ENCODE measurements at regions not wholly inside any gene's neighbourhood (a gene's known extent, or its start where the extent isn't known, plus 50 kb on each side); places are given as distances from the start of the nearest gene placed in this dataset.

GRCh38 chr3:30170681-30171438, 435.5 kb upstream of the TGFBR2 start:
- DNase-seq, result no peak

DNA sequence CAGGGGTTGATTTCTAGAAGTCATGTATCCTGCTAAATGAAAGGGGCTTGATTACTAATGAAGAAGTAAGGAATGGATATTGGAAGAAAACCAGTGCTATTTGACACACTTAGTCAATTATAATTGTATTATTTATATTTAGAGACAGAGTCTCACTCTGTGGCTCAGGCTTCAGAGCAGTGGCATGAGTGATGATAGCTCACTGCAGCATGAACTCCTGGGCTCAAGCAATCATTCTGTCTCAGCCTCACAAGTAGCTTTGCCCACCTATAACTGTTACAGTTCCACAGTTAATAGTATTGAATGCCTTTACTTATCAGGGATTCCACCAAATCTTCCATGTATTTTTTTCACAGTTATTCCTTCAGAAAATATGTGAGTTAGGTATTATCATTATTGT, 432.0 kb upstream of the TGFBR2 start:
- no peak for DNase-seq

DNA sequence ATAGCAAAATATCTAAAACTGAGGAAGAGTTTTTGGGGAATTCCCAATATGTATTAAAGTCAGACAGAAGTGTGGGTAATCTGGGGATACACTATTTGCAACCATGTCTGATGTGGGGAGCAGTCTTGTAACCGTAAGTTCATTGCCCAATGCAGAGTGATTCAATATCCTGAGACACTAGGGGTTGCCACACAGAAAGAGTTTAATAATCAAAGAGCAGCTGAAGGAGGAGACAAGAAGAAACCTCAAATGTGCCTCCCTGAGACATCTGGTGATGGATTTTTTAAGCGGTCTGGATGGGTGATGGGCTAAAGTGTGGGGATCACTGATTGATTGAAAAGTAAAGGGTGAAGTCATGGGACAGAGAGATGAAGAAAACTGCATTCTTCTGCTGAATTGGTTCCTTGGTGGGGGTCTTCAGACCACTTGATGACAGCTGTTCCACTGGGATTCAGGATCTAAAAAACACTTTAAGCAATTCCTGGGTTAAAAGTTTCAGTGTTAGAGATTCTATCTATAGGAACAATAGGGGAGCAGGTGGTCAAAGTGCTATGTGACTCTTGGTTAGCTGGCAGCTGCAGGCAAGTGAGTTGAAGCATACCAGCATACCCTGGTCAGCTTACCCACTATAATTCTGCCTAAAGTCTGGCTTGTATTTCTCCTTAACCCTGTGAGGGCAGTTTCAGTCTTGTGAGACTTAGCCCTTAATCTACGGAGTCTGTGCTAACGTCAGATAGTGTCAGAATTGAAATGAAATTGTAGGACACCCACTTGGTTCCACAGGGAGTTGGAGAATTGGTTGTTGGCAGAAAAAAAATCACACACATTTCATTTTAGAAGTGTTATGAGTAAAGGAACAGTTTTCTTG, 425.9 kb upstream of the TGFBR2 start:
- peak; percentile 69 for DNase-seq

GRCh38 chr3:30181178-30181465, 425.3 kb upstream of the TGFBR2 start:
- DNase-seq, result no peak

GRCh38 chr3:30181581-30181980, 424.8 kb upstream of the TGFBR2 start:
- DNase-seq, result peak; percentile 49

DNA sequence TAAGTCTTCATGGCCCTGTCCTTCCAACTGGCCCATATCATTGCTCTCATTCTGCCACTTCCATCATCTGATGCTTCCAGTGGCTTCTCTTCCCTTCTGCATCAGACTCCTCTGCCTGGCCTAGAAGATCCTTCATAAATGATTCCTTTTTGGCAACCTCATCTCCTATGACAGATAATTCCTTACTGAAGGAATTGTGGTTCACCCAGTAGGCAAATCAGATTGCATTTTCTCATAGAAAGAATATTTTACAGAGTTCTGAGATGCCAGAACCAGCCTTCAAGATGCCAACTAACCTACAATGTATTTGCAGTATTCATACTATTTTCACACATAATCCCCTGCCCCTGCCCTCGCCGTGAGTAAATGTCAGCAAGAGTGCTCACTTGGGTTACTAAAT, 423.0 kb upstream of the TGFBR2 start:
- DNase-seq, result no peak

DNA sequence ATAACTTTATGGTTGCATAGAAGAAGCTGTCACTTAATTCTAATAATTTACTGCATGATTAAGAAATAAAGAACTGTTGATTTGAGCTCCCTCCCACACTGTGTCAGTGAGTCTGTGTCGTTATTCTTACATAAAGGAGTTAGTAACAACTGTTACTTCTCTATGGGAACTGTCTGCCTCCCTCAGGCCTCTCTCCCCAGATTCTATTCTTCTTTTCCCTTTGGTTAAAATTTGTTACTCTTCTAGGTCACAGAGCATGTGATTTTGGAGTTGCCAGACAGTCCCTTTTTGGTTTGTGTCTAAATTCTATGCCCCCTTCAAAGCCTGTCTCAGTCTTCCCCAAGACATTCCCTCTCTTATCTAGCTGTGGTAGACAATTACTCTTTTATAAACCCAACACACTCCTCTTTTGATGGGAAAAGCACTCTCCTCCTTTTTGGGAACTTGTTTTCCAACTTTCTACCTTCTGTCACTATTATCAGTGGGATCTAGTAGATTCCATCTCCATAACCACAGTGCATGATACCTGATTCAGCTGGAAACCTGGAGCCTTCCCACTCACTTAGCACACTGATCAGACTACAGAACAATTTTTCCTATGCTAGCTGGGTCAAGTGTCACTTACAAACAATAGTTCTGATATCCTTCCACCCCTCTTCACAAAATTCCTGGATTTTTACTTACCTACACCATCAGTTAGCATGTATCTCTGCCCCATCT, 422.1 kb upstream of the TGFBR2 start:
- no peak for DNase-seq

DNA sequence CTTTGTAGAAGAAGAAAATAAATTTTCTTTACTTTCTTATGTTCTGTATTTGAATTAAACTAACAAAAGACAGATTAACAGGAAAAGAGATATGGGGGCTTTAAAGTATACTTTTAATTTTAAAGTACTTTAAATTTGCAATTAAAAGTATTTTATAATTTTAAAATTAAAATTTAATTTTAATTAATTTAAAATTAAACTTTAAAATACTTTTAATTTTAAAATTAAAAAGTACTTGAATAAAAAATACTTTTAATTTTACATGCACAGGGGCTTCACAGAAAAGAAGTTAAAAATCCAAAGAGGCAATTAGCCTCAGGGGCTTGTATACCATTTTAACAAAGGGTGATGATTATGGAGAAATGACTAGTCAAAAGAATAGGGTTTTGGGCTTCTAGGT, 420.5 kb upstream of the TGFBR2 start:
- DNase-seq, result no peak

GRCh38 chr3:30186741-30187219, 419.6 kb upstream of the TGFBR2 start:
- no peak for DNase-seq

DNA sequence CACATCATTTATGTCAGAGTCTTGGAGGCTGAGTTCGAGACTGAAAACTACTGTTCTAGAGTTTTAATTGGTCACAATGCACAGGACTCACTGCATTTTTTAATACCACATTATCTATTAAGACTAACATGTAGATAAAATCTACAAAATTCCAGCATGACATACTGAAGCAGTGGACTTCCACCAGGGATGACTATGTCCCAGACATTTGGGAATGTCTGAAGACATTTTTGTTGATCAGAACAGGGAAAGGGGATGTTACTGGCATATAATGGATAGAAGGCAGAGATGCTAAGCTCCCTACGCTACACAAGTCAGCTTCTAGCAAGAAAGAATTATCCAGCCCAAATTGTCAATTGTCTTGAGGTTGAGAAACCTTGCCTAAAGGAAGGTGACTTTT, 419.0 kb upstream of the TGFBR2 start:
- DNase-seq, result no peak

- DNase-seq, result peak; percentile 50
Measured at GRCh38 chr3:30188713-30189112, 417.7 kb upstream of the TGFBR2 start.

DNA sequence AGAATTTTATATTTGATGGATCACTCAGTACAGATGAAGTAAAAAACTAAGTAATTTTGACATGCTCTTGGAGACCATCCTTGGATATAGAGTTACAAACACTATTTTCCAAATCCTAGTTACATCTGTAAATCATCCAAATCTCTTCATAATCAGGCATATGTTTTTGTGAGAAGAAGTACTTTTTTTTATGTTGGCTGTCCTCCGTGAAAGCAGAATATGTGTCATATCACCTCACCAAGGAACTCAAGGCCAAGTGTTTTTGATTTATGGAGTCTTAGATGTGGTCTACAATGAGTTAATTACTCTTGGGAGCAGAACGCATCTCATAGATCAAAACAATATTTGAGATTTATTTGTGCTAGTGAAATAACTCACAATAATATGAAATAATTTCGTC, 416.5 kb upstream of the TGFBR2 start:
- DNase-seq, result peak; percentile 53

GRCh38 chr3:30193625-30194044, 412.8 kb upstream of the TGFBR2 start:
- DNase-seq, result no peak

GRCh38 chr3:30195352-30195751, 411.0 kb upstream of the TGFBR2 start:
- no peak for DNase-seq

DNA sequence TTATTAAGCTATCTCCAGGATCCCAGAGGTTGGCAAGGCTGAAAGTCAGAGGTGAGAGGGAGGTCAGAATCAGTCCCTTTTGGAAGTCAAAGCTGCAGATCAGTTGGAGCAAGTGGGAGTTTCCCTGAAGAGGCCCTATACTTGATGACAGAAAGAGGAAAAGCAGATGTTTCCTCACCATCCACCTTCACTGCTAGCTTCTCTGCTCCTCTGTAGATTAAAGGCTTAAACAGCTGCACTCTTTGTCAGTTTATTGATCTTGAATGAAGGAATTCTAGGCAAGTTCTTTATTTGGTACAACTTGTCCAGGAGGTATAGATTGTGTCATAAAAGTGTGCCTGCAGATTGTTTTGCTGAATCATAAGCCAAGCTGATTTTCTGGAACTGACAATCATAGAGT, 408.2 kb upstream of the TGFBR2 start:
- DNase-seq, result no peak

DNA sequence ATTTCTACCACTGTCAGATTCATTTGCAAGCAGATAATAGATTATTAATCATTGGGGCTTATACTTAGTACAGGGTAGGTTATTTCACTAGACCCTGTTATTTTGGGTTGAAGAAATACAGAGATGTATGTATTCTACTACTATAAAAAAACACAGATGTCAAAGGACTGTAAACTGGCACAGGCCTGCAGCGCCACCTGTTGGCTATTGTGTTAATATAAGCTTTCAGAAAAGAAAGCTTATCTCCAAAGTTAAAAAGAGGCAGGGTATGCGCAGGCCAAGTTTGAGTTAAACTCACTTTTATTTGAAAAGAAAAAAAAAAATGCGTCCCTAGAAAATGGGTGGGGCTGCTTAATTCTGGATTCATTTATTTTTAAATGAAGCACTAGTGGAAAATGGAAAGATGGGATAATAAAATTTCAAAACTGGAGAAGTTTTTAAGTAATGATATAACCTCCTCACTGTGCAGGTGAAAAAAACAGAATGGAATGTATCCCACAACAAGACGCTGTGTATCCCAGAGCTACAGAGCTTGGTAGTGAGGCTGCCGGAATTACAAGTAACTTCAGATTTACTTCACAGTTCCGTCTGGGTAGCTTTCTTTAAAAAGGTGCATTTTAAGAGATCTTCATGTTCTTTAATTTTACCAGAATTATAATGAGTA, 407.2 kb upstream of the TGFBR2 start:
- peak; percentile 68 for DNase-seq

GRCh38 chr3:30199855-30200254, 406.5 kb upstream of the TGFBR2 start:
- peak; percentile 71 for DNase-seq

DNA sequence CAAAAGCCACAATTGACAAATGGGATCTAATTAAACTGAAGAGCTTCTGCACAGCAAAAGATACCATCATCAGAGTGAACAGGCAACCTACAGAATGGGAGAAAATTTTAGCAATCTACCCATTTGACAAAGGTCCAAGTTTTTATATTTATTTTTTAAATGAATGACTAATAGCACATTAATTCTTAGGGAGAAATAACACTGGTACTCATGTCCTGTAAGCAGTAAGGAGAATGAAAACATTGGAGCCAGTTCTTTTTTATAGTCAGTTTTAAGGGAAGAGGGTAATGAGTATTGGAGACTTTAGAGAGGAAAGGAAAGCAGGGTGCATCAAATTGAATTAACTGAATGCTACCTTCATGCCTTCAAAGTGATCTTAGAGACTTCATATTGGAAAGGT, 404.7 kb upstream of the TGFBR2 start:
- no peak for DNase-seq

GRCh38 chr3:30203301-30203700, 403.1 kb upstream of the TGFBR2 start:
- peak; percentile 57 for DNase-seq

- no peak for DNase-seq
Measured at GRCh38 chr3:30204126-30204525, 402.3 kb upstream of the TGFBR2 start.

- DNase-seq, result no peak
Measured at GRCh38 chr3:30206051-30206450, 400.4 kb upstream of the TGFBR2 start.

GRCh38 chr3:30221619-30222018, 384.8 kb upstream of the TGFBR2 start:
- peak; percentile 47 for DNase-seq

DNA sequence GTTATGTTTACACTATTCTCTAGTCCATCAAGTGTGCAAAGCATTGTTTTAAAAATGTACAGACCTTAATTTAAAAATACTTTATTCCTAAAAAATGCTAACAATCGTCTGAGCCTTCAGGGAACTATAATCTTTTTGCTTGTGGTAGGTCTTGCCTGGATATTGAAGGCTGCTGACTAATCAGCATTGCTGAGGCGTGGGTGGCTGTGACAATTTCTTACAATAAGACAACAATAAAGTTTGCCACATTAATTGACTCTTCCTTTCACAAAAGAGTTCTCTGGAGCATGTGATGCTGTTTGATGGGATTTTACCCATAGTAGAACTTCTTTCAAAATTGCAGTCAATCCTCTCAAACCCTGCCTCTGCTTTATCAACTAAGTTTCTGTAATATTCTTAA, 384.0 kb upstream of the TGFBR2 start:
- DNase-seq, result no peak
